ENCODE measurements at regions not wholly inside any gene's neighbourhood (a gene's known extent, or its start where the extent isn't known, plus 50 kb on each side); places are given as distances from the start of the nearest gene placed in this dataset.

DNA sequence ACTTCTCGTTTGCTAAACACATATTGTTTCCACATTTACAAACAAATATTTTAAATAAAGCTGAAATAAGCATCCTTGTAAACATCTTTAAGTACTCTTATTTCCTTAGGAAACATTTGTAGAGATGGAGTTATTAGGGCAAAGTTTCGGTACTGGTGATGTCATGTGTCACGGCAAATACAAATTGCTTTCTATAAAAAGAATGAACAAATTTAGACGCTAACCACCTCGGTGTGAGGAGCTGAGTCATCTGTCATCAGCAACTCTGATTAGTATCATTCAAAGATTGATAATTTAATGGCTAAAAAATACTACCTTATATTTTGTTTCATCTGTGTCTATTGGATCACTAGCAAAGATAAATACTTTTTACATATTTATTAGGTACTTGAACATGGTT is 982.0 kb downstream of the VRK1 start:
- TF ChIP-seq EP300 (IDR thresholded peaks at IDR 0.05) (no peak), POLR2A (IDR thresholded peaks at IDR 0.05) (no peak), POLR2AphosphoS5 (IDR thresholded peaks at IDR 0.05) (no peak)
- TF ChIP-seq, protein P1, sequence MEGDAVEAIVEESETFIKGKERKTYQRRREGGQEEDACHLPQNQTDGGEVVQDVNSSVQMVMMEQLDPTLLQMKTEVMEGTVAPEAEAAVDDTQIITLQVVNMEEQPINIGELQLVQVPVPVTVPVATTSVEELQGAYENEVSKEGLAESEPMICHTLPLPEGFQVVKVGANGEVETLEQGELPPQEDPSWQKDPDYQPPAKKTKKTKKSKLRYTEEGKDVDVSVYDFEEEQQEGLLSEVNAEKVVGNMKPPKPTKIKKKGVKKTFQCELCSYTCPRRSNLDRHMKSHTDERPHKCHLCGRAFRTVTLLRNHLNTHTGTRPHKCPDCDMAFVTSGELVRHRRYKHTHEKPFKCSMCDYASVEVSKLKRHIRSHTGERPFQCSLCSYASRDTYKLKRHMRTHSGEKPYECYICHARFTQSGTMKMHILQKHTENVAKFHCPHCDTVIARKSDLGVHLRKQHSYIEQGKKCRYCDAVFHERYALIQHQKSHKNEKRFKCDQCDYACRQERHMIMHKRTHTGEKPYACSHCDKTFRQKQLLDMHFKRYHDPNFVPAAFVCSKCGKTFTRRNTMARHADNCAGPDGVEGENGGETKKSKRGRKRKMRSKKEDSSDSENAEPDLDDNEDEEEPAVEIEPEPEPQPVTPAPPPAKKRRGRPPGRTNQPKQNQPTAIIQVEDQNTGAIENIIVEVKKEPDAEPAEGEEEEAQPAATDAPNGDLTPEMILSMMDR (IDR thresholded peaks at IDR 0.05) = no peak
- 62 to 75% methylated on average over 5 of the region's 5 CpGs for WGBS, 2 donors (ENCODE audit: low coverage in 1 of 2)
- no peaks in the 10 kb centered on the region for H3K36me3 ChIP-seq

DNA sequence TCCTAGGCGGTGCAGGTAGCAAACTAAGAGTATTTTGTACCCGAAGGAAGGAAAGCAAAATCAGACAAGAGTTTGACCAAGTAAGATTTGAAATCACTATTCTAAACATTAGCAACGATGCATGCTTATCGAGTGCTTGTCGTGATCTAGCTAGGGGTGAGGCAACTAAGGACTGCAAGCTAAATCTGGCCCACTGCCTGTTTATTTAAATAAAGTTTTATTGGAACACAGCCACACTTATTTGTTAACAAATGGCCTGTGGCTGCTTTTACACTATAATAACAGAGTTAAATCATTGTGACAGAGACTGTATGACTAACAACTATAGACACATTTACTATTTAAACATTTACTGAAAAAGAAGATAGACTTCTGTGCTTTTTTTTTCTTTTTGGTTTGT is 983.6 kb downstream of the VRK1 start:
- no peaks in the 10 kb centered on the region for H3K9me3 ChIP-seq
- no peak for TF ChIP-seq POLR2AphosphoS5 (IDR thresholded peaks at IDR 0.05)
- 60 to 79% methylated on average over 4 to 5 of the region's 5 CpGs for WGBS, 2 donors (ENCODE audit: low coverage in 1 of 2)
- H3K27ac ChIP-seq = no peak overlapping the region
- H3K27me3 ChIP-seq = no peaks in the 10 kb centered on the region
- H3K4me3 ChIP-seq = no peak overlapping the region
- H3K4me1 ChIP-seq = no peaks in the 10 kb centered on the region
- H3K36me3 ChIP-seq = no peaks in the 10 kb centered on the region
- no peak for ATAC-seq

More for the DNA sequence above, 982.0 kb downstream of the VRK1 start:
- Histone ChIP-seq H3K9me3 (no peaks in the 10 kb centered on the region), H3K27ac (no peak overlapping the region), H3K4me1 (no peaks in the 10 kb centered on the region), H3K4me3 (no peak overlapping the region), H3K27me3 (no peaks in the 10 kb centered on the region)
- ATAC-seq = no peak

DNA sequence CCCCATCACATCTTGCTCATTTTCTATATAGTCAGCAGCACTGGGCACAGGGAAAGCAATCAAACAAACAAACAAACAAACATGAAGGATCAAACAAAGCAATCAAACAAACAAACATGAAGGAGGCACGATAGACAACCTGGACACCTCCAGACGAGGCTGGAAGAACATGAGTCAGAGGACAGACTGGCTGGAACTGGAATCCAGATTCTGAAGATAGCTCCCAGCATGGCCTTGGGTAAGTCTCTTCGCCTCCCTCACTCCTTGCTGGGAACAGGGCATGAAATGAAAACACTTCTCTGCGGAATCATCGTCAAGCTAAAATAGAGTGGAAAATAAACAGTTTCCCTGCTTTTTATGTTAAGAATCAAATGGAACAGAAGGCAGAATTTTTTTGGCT is 984.8 kb downstream of the VRK1 start:
- ATAC-seq = no peak

DNA sequence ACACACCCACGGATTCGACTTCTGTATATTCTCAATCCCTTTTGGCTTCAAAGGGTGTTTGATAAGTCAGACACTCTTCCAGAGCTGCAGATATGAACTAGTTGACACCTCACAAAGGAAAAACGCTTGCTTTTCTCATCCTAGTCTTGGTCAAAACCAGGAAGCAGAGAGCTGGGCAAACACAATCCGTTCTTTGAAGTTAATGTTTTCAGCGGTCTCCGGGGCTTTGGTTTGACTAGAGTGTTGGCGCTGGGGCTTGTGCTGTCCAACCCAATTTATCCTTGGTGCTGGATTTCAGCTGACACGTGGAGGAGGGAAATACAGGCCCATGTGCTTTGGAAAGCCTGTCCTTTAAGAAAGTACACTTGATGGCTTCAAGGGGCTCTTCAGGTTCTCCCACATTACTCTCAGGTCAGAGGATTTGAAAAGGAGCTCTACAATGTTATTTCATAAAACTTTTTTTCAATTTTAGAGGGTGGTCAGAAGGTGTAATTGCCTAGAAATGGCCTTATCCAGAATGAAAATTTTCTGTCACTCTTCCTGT is 985.8 kb downstream of the VRK1 start:
- Histone ChIP-seq H3K27ac (no peak overlapping the region), H3K4me1 (no peaks in the 10 kb centered on the region), H3K27me3 (no peaks in the 10 kb centered on the region), H3K36me3 (no peaks in the 10 kb centered on the region), H3K9me3 (no peaks in the 10 kb centered on the region), H3K4me3 (no peak overlapping the region)
- no peak for ATAC-seq
- 58 to 92% methylated on average over 3 to 5 of the region's 8 CpGs for WGBS, 2 donors (ENCODE audit: low coverage in 1 of 2)
- TF ChIP-seq EP300 (IDR thresholded peaks at IDR 0.05) = no peak
- TF ChIP-seq, protein P1 (IDR thresholded peaks at IDR 0.05) = no peak

More for the DNA sequence above, 984.8 kb downstream of the VRK1 start:
- no peaks in the 10 kb centered on the region for H3K27me3 ChIP-seq
- H3K36me3 ChIP-seq = no peaks in the 10 kb centered on the region
- H3K4me1 ChIP-seq = no peaks in the 10 kb centered on the region
- H3K27ac ChIP-seq = no peak overlapping the region
- no peaks in the 10 kb centered on the region for H3K9me3 ChIP-seq
- TF ChIP-seq, protein P1 (IDR thresholded peaks at IDR 0.05) = no peak
- TF ChIP-seq POLR2AphosphoS5 (IDR thresholded peaks at IDR 0.05) = no peak
- no peak for TF ChIP-seq POLR2A (IDR thresholded peaks at IDR 0.05)
- no peak for TF ChIP-seq EP300 (IDR thresholded peaks at IDR 0.05)
- no peak overlapping the region for H3K4me3 ChIP-seq
- WGBS, 2 donors (ENCODE audit: low coverage in 1 of 2) = 75 to 79% methylated on average over 5 of the region's 5 CpGs

DNA sequence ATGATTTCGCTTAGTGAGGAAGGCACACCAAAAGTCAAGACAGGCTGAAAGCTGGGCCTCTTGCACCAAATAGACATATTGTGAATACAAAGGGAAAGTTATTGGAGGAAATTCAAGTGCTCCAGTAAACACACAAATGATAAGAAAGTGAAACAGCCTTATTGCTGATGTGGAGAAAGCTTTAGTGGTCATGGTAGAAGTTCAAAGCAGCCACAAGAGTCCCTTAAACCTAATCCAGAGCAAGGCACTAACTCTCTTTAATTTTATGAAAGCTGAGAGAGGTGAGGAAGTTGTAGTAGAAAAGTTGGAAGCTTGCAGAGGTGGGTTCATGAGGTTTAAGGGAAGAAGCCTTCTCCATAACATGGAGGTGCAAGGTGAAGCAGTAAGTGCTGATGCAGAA is 988.3 kb downstream of the VRK1 start:
- H3K4me1 ChIP-seq = no peaks in the 10 kb centered on the region
- H3K36me3 ChIP-seq = no peaks in the 10 kb centered on the region
- H3K27me3 ChIP-seq = peaks cover 3% of the 10 kb centered on the region
- WGBS, 2 donors (ENCODE audit: low coverage in 1 of 2) = 75 to 88% methylated on average over 1 of the region's 1 CpG
- no peaks in the 10 kb centered on the region for H3K9me3 ChIP-seq
- TF ChIP-seq POLR2AphosphoS5 (IDR thresholded peaks at IDR 0.05) (no peak), POLR2A (IDR thresholded peaks at IDR 0.05) (no peak), EP300 (IDR thresholded peaks at IDR 0.05) (no peak)
- no peak overlapping the region for H3K27ac ChIP-seq
- no peak overlapping the region for H3K4me3 ChIP-seq
- no peak for ATAC-seq

DNA sequence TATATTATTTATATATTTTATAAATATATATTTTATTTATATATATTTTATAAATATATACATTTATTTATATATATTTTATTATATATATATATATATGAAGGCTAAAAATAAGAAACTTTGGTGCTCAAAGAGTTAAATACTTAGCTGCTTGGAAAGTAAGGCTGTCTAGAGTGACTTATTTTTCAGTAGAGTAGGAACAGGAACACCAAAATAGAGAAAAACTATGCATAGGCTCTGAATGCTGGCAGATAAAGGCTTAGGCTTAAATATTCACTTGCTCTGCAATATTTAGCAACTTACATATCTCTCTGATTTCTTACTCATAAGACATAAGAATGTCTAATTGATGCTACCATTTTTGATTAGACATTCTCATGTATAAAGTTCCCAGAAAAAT is 991.2 kb downstream of the VRK1 start:
- no peaks in the 10 kb centered on the region for H3K36me3 ChIP-seq
- H3K4me3 ChIP-seq = no peak overlapping the region
- H3K27ac ChIP-seq = no peak overlapping the region
- H3K9me3 ChIP-seq = no peaks in the 10 kb centered on the region
- no peak for ATAC-seq
- TF ChIP-seq POLR2AphosphoS5 (IDR thresholded peaks at IDR 0.05) = no peak
- TF ChIP-seq EP300 (IDR thresholded peaks at IDR 0.05) = no peak
- no peak for TF ChIP-seq POLR2A (IDR thresholded peaks at IDR 0.05)
- TF ChIP-seq, protein P1 (IDR thresholded peaks at IDR 0.05) = no peak
- peaks cover 3% of the 10 kb centered on the region for H3K27me3 ChIP-seq
- H3K4me1 ChIP-seq = no peaks in the 10 kb centered on the region
